HG02870 (cell line): ENCODE measurements at regions not wholly inside any gene's neighbourhood (a gene's known extent, or its start where the extent isn't known, plus 50 kb on each side); places are given as distances from the start of the nearest gene placed in this dataset.

ENCODE experiments used
- ATAC-seq: cut with Tn5 transposase; IDR thresholded peaks from one replicate; pipeline ENCODE4 v1.9.1; 2021; ENCODE audit warnings: mild to moderate bottlenecking, moderate library complexity; ENCODE audit not compliant: unreplicated experiment

- no peak for ATAC-seq
These were observed 73.8 kb downstream of the CBLN2 start for GRCh38 chr18:72470391-72470790.

- ATAC-seq = no peak
These were observed 76.0 kb downstream of the CBLN2 start for GRCh38 chr18:72468021-72468710.

GRCh38 chr18:72460210-72460680 is 83.9 kb downstream of the CBLN2 start:
- ATAC-seq = no peak

- ATAC-seq = no peak
These were observed 85.9 kb downstream of the CBLN2 start for GRCh38 chr18:72458271-72458670.

- ATAC-seq = no peak
These were observed 87.3 kb downstream of the CBLN2 start for GRCh38 chr18:72456802-72457201.

- no peak for ATAC-seq
These were observed 91.8 kb downstream of the CBLN2 start for GRCh38 chr18:72452328-72452727.

GRCh38 chr18:72444798-72445155 is 99.4 kb downstream of the CBLN2 start:
- ATAC-seq = no peak

- no peak for ATAC-seq
These were observed 99.9 kb downstream of the CBLN2 start for GRCh38 chr18:72444111-72444797.

- ATAC-seq = no peak
These were observed 107.7 kb downstream of the CBLN2 start for GRCh38 chr18:72436401-72436800.

- ATAC-seq = no peak
These were observed 110.4 kb downstream of the CBLN2 start for GRCh38 chr18:72433756-72434155.

- ATAC-seq = no peak
These were observed 116.4 kb downstream of the CBLN2 start for GRCh38 chr18:72427721-72428120.

- ATAC-seq = no peak
These were observed 124.2 kb downstream of the CBLN2 start for GRCh38 chr18:72419914-72420313.

- no peak for ATAC-seq
These were observed 131.2 kb downstream of the CBLN2 start for GRCh38 chr18:72412927-72413326.

- ATAC-seq = no peak
These were observed 132.9 kb downstream of the CBLN2 start for GRCh38 chr18:72411261-72411660.

GRCh38 chr18:72410399-72410798 is 133.7 kb downstream of the CBLN2 start:
- ATAC-seq = no peak

- no peak for ATAC-seq
These were observed 134.2 kb downstream of the CBLN2 start for GRCh38 chr18:72409903-72410302.

GRCh38 chr18:72407048-72407447 is 137.1 kb downstream of the CBLN2 start:
- no peak for ATAC-seq

- no peak for ATAC-seq
These were observed 152.2 kb downstream of the CBLN2 start for GRCh38 chr18:72391951-72392350.

- ATAC-seq = no peak
These were observed 152.7 kb downstream of the CBLN2 start for GRCh38 chr18:72391427-72391826.

GRCh38 chr18:72378016-72378415 is 166.1 kb downstream of the CBLN2 start:
- no peak for ATAC-seq

- no peak for ATAC-seq
These were observed 167.9 kb downstream of the CBLN2 start for GRCh38 chr18:72376256-72376655.

- ATAC-seq = no peak
These were observed 168.5 kb downstream of the CBLN2 start for GRCh38 chr18:72375618-72376017.

GRCh38 chr18:72372076-72372475 is 172.1 kb downstream of the CBLN2 start:
- no peak for ATAC-seq
